Activated CD4-positive, CD25-positive, alpha-beta regulatory T cell treated with anti-CD3 and anti-CD28 coated beads, Interleukin-2, amount 50 U/mL, for 24 hours (primary cell): ENCODE measurements at regions not wholly inside any gene's neighbourhood (a gene's known extent, or its start where the extent isn't known, plus 50 kb on each side); places are given as distances from the start of the nearest gene placed in this dataset.
"Not testable (repeated sequence)": the region's sequence is repeated elsewhere in the genome, so short reads cannot be mapped to it uniquely, and the experiment has no call there.

Experiments
- ATAC-seq, 2 donors: fragments of 150-1000 bp; cut with Tn5 transposase; one replicate each; pipeline ENCODE4 v1.10.0; 2021; ENCODE audit warnings: mild to moderate bottlenecking in 1 of 2, moderate library complexity in 1 of 2

- no peak for ATAC-seq
These were observed 403.7 kb downstream of the OXSM start for GRCh38 chr3:26193558-26193957.

- ATAC-seq: no peak
These were observed 406.9 kb downstream of the OXSM start for GRCh38 chr3:26196781-26197180.

GRCh38 chr3:26198609-26199008 is 408.7 kb downstream of the OXSM start:
- ATAC-seq: no peak

- no peak for ATAC-seq
These were observed 412.3 kb downstream of the OXSM start for GRCh38 chr3:26202169-26202568.

- ATAC-seq: no peak
These were observed 415.6 kb downstream of the OXSM start for GRCh38 chr3:26205475-26205874.

GRCh38 chr3:26208201-26208600 is 414.4 kb upstream of the LRRC3B start:
- no peak for ATAC-seq

- no peak for ATAC-seq
These were observed 392.8 kb upstream of the LRRC3B start for GRCh38 chr3:26229801-26230200.

GRCh38 chr3:26233374-26233773 is 389.2 kb upstream of the LRRC3B start:
- ATAC-seq: no peak

- ATAC-seq: no peak
These were observed 386.0 kb upstream of the LRRC3B start for GRCh38 chr3:26236531-26236930.

GRCh38 chr3:26237036-26237682 is 385.4 kb upstream of the LRRC3B start:
- no peak for ATAC-seq

GRCh38 chr3:26244586-26244985 is 378.0 kb upstream of the LRRC3B start:
- ATAC-seq: not testable (repeated sequence)

GRCh38 chr3:26245236-26245635 is 377.3 kb upstream of the LRRC3B start:
- ATAC-seq: no peak

GRCh38 chr3:26246901-26247300 is 375.7 kb upstream of the LRRC3B start:
- no peak for ATAC-seq

GRCh38 chr3:26247712-26248111 is 374.9 kb upstream of the LRRC3B start:
- no peak for ATAC-seq

GRCh38 chr3:26252001-26252400 is 370.6 kb upstream of the LRRC3B start:
- no peak for ATAC-seq

GRCh38 chr3:26256224-26256623 is 366.3 kb upstream of the LRRC3B start:
- no peak for ATAC-seq

- ATAC-seq: no peak
These were observed 363.4 kb upstream of the LRRC3B start for GRCh38 chr3:26259176-26259575.

- no peak for ATAC-seq
These were observed 362.4 kb upstream of the LRRC3B start for GRCh38 chr3:26260139-26260538.

- no peak for ATAC-seq
These were observed 357.9 kb upstream of the LRRC3B start for GRCh38 chr3:26264708-26265107.

- ATAC-seq: no peak
These were observed 350.7 kb upstream of the LRRC3B start for GRCh38 chr3:26271848-26272247.

- ATAC-seq: no peak
These were observed 349.4 kb upstream of the LRRC3B start for GRCh38 chr3:26273196-26273595.

GRCh38 chr3:26279091-26279490 is 343.5 kb upstream of the LRRC3B start:
- ATAC-seq: no peak

- no peak for ATAC-seq
These were observed 342.1 kb upstream of the LRRC3B start for GRCh38 chr3:26280517-26280916.

- no peak for ATAC-seq
These were observed 341.1 kb upstream of the LRRC3B start for GRCh38 chr3:26281284-26281985.

GRCh38 chr3:26284503-26284902 is 338.1 kb upstream of the LRRC3B start:
- not testable (repeated sequence) for ATAC-seq
